CD14-positive monocyte (primary cell): ENCODE measurements at regions not wholly inside any gene's neighbourhood (a gene's known extent, or its start where the extent isn't known, plus 50 kb on each side); places are given as distances from the start of the nearest gene placed in this dataset.

Experiments
- DNase-seq, 3 donors: peaks; one replicate each; pipeline ENCODE4 v3.0.0-alpha.2; 2011 to 2022
- H2AFZ ChIP-seq: 2 replicates; pipeline ENCODE4 v1.6.0; 2012; ENCODE audit warnings: mild to moderate bottlenecking, low read depth, low read length, inconsistent platforms; ENCODE audit not compliant: insufficient read depth, poor library complexity, severe bottlenecking
- H3K27ac ChIP-seq, 2 donors: 1 replicate in 1 of 2; 2 replicates in 1 of 2; pipeline ENCODE4 v1.5.1; 2012 to 2013; ENCODE audit warnings: low read length in 2 of 2, control low read depth in 1 of 2, inconsistent platforms in 1 of 2, low read depth in 1 of 2, mild to moderate bottlenecking in 1 of 2
- H3K27me3 ChIP-seq, 2 donors: one replicate each; pipeline versions ENCODE4 v1.6.0 to v1.6.1; 2011 to 2013; ENCODE audit warnings: low read length in 2 of 2; ENCODE audit not compliant: control insufficient read depth in 2 of 2, insufficient read depth in 2 of 2
- H3K36me3 ChIP-seq, 2 donors: replicated peaks in 1 of 2; 1 replicate in 1 of 2; 2 replicates in 1 of 2; pipeline versions ENCODE4 v1.5.1 to v1.6.1; 2012 to 2013; ENCODE audit warnings: low read length in 2 of 2, control low read depth in 1 of 2, inconsistent platforms in 1 of 2, mild to moderate bottlenecking in 1 of 2; ENCODE audit not compliant: insufficient read depth in 2 of 2, control insufficient read depth in 1 of 2
- H3K4me1 ChIP-seq, 2 donors: 1 replicate in 1 of 2; 2 replicates in 1 of 2; pipeline versions ENCODE4 v1.5.1 to v1.6.1; 2012 to 2013; ENCODE audit warnings: low read length in 2 of 2, control low read depth in 1 of 2, inconsistent platforms in 1 of 2, mild to moderate bottlenecking in 1 of 2, moderate library complexity in 1 of 2; ENCODE audit not compliant: insufficient read depth in 2 of 2, control insufficient read depth in 1 of 2
- H3K4me2 ChIP-seq: replicated peaks from 2 replicates; pipeline ENCODE3; 2012; ENCODE audit warnings: low read length, moderate library complexity, mild to moderate bottlenecking; ENCODE audit not compliant: poor library complexity, severe bottlenecking; ENCODE audit errors: extremely low read depth
- H3K4me3 ChIP-seq, 3 experiments: fragments of 200-600 bp in 1 of 3; sonication (generic) in 1 of 3; replicated peaks in 1 of 3; 1 replicate in 2 of 3; 2 replicates in 1 of 3; pipeline ENCODE4 v1.5.1; 2011 to 2013; ENCODE audit warnings: low read length in 3 of 3, mild to moderate bottlenecking in 3 of 3, control low read depth in 2 of 3, low read depth in 2 of 3, inconsistent platforms in 1 of 3, moderate library complexity in 1 of 3
- H3K79me2 ChIP-seq: 2 replicates; pipeline ENCODE4 v1.6.0; 2012; ENCODE audit warnings: mild to moderate bottlenecking, control low read depth, inconsistent platforms, low read length, moderate library complexity; ENCODE audit not compliant: insufficient read depth
- H3K9ac ChIP-seq: 2 replicates; pipeline ENCODE4 v1.6.0; 2017; ENCODE audit warnings: low read length, mild to moderate bottlenecking; ENCODE audit not compliant: insufficient read depth, poor library complexity, severe bottlenecking
- H3K9me3 ChIP-seq, 2 donors: replicated peaks in 1 of 2; 1 replicate in 1 of 2; 2 replicates in 1 of 2; pipeline versions ENCODE4 v1.5.1 to v1.6.1; 2012 to 2013; ENCODE audit warnings: low read length in 2 of 2, control low read depth in 1 of 2; ENCODE audit not compliant: control insufficient read depth in 1 of 2, insufficient read depth in 1 of 2
- H4K20me1 ChIP-seq: 2 replicates; pipeline ENCODE4 v1.6.0; 2012; ENCODE audit warnings: mild to moderate bottlenecking, low read length, control low read depth, moderate library complexity; ENCODE audit not compliant: insufficient read depth
- H3K27ac Mint-ChIP-seq, 7 donors: one replicate each; pipeline ENCODE4 v1.8.0; 2020; ENCODE audit warnings: mild to moderate bottlenecking in 7 of 7, mixed read lengths in 7 of 7, moderate library complexity in 6 of 7, inconsistent platforms in 2 of 7
- H3K27me3 Mint-ChIP-seq, 3 donors: one replicate each; pipeline ENCODE4 v1.8.0; 2021 to 2022; ENCODE audit warnings: low read depth in 3 of 3, mild to moderate bottlenecking in 3 of 3, mixed read lengths in 3 of 3, moderate library complexity in 3 of 3, inconsistent platforms in 1 of 3
- H3K36me3 Mint-ChIP-seq, 2 donors: one replicate each; pipeline ENCODE4 v1.8.0; 2020; ENCODE audit warnings: mixed read lengths in 2 of 2, inconsistent platforms in 1 of 2, mild to moderate bottlenecking in 1 of 2
- H3K4me1 Mint-ChIP-seq: one replicate; pipeline ENCODE4 v1.8.0; 2020; ENCODE audit warnings: mild to moderate bottlenecking, mixed read lengths
- H3K4me3 Mint-ChIP-seq, 2 donors: one replicate each; pipeline ENCODE4 v1.8.0; 2020; ENCODE audit warnings: mild to moderate bottlenecking in 2 of 2, mixed read lengths in 2 of 2, moderate library complexity in 1 of 2
- H3K9me3 Mint-ChIP-seq, 7 donors: one replicate each; pipeline ENCODE4 v1.8.0; 2020 to 2022; ENCODE audit warnings: mixed read lengths in 7 of 7, mild to moderate bottlenecking in 6 of 7, moderate library complexity in 6 of 7, inconsistent platforms in 2 of 7
- WGBS: methylation state at CpG from one replicate; pipeline ENCODE4 v1.1.5; 2013; ENCODE audit warnings: missing lambda C conversion rate; ENCODE audit not compliant: insufficient coverage; 5-methylcytosine and 5-hydroxymethylcytosine counted together
- intact Hi-C, 2 donors: fragments of 100-400 bp; cut with micrococcal nuclease; formaldehyde crosslinking; loops; one replicate each; pipeline versions ENCODE4 v1.15.0 to v1.15.1; 2023
- TF ChIP-seq, protein P1 (sequence below): fragments of 200-600 bp; IDR thresholded peaks from one replicate; pipeline ENCODE4 v1.8.0; 2022; ENCODE audit warnings: antibody characterized with exemption, mild to moderate bottlenecking

GRCh38 chr7:132023466-132023865, 467.0 kb upstream of the PODXL start:
- no peak overlapping the region for H2AFZ ChIP-seq
- TF ChIP-seq, protein P1, sequence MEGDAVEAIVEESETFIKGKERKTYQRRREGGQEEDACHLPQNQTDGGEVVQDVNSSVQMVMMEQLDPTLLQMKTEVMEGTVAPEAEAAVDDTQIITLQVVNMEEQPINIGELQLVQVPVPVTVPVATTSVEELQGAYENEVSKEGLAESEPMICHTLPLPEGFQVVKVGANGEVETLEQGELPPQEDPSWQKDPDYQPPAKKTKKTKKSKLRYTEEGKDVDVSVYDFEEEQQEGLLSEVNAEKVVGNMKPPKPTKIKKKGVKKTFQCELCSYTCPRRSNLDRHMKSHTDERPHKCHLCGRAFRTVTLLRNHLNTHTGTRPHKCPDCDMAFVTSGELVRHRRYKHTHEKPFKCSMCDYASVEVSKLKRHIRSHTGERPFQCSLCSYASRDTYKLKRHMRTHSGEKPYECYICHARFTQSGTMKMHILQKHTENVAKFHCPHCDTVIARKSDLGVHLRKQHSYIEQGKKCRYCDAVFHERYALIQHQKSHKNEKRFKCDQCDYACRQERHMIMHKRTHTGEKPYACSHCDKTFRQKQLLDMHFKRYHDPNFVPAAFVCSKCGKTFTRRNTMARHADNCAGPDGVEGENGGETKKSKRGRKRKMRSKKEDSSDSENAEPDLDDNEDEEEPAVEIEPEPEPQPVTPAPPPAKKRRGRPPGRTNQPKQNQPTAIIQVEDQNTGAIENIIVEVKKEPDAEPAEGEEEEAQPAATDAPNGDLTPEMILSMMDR: no peak
- no peak overlapping the region for H3K9ac ChIP-seq
- no peak for DNase-seq
- Mint-ChIP-seq H3K27ac (no peak overlapping the region), H3K36me3 (no peaks in the 10 kb centered on the region), H3K4me3 (peak overlapping the region in 1 of 2 donors; percentile 18), H3K4me1 (no peaks in the 10 kb centered on the region), H3K27me3 (peaks cover 0 to 4% (median 0%) of the 10 kb centered on the region in 3 donors), H3K9me3 (peaks cover 0 to 14% (median 3%) of the 10 kb centered on the region in 7 donors)
- peaks cover 4 to 7% of the 10 kb centered on the region in 2 donors for H3K9me3 ChIP-seq
- intact Hi-C loops: no loop called here
- H3K27ac ChIP-seq: no peak overlapping the region
- no peak overlapping the region for H3K4me3 ChIP-seq
- no peaks in the 10 kb centered on the region for H4K20me1 ChIP-seq
- no peak overlapping the region for H3K4me2 ChIP-seq
- no peaks in the 10 kb centered on the region for H3K27me3 ChIP-seq
- no peaks in the 10 kb centered on the region for H3K4me1 ChIP-seq
- H3K36me3 ChIP-seq: no peaks in the 10 kb centered on the region
- no peaks in the 10 kb centered on the region for H3K79me2 ChIP-seq

DNA sequence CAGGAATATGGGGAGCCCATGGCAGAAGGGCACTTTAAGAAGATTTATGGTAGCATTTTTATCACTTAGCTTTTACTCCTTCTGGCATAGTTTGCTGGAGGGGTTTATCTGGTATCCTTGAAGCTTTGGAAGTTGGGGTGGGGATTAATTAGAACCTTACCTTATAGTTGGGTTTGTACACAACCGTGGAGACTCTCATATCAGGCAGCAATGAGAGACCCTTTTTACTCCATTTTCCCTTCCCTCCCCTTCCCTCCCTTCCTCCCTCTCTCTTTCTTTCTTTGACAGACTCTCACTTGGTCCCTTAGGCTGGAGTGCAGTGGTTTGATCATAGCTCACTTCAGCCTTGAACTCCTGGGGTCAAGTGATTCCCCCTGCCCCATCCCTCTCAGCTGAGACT, 465.8 kb upstream of the PODXL start:
- Histone ChIP-seq H3K4me2 (no peak overlapping the region), H3K27me3 (no peaks in the 10 kb centered on the region), H3K27ac (no peak overlapping the region), H3K9ac (no peak overlapping the region), H2AFZ (no peak overlapping the region), H3K36me3 (no peaks in the 10 kb centered on the region), H4K20me1 (no peaks in the 10 kb centered on the region), H3K4me1 (no peaks in the 10 kb centered on the region), H3K79me2 (no peaks in the 10 kb centered on the region), H3K4me3 (no peak overlapping the region), H3K9me3 (peaks cover 4 to 7% of the 10 kb centered on the region in 2 donors)
- Mint-ChIP-seq H3K27me3 (peaks cover 0 to 4% (median 0%) of the 10 kb centered on the region in 3 donors), H3K4me1 (no peaks in the 10 kb centered on the region), H3K27ac (peak overlapping the region in 1 of 7 donors; percentile 49), H3K9me3 (peaks cover 2 to 16% (median 3%) of the 10 kb centered on the region in 7 donors), H3K4me3 (no peak overlapping the region), H3K36me3 (no peaks in the 10 kb centered on the region)
- no peak for DNase-seq
- no CpG with 5 or more reads among the region's 1 CpG for WGBS
- intact Hi-C loops: no loop called here
- TF ChIP-seq, protein P1: no peak
